ENCODE measurements at regions not wholly inside any gene's neighbourhood (a gene's known extent, or its start where the extent isn't known, plus 50 kb on each side); places are given as distances from the start of the nearest gene placed in this dataset.
"Not testable (repeated sequence)": the region's sequence is repeated elsewhere in the genome, so short reads cannot be mapped to it uniquely, and the experiment has no call there.

- intact Hi-C loops (cut with DNase I), result no loop called here
- H3K9ac ChIP-seq (ENCODE audit: low read depth in 2 of 2, low read length in 2 of 2), result no peak overlapping the region
- no peak for TF ChIP-seq CTCF (IDR thresholded peaks at IDR 0.05)
- DNase-seq, result no peak
- H3K27ac ChIP-seq, result no peak overlapping the region
- no peak overlapping the region for H3K4me3 ChIP-seq
- no peaks in the 10 kb centered on the region for H3K9me3 ChIP-seq
- H3K4me1 ChIP-seq, result no peaks in the 10 kb centered on the region
- H3K27me3 ChIP-seq, result no peaks in the 10 kb centered on the region
- no peaks in the 10 kb centered on the region for H3K36me3 ChIP-seq
These were observed 94.4 kb upstream of the CPHXL start for GRCh38 chr16:75820672-75821071.

GRCh38 chr16:75821117-75821516 lies 94.8 kb upstream of the CPHXL start:
- TF ChIP-seq CTCF (IDR thresholded peaks at IDR 0.05), result no peak
- Histone ChIP-seq H3K27ac (no peak overlapping the region), H3K36me3 (no peaks in the 10 kb centered on the region), H3K27me3 (no peaks in the 10 kb centered on the region), H3K9me3 (no peaks in the 10 kb centered on the region), H3K4me3 (no peak overlapping the region), H3K4me1 (no peaks in the 10 kb centered on the region), H3K9ac (ENCODE audit: low read depth in 2 of 2, low read length in 2 of 2) (no peak overlapping the region)
- intact Hi-C loops (cut with DNase I), result no loop called here
- DNase-seq, result no peak

DNA sequence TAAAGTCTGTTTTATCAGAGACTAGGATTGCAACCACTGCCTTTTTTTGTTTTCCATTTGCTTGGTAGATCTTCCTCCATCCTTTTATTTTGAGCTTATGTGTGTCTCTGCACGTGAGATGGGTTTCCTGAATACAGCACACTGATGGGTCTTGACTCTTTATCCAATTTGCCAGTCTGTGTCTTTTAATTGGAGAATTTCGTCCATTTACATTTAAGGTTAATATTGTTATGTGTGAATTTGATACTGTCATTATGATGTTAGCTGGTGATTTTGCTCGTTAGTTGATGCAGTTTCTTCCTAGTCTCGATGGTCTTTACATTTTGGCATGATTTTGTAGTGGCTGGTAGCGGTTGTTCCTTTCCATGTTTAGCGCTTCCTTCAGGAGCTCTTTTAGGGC lies 99.5 kb upstream of the CPHXL start:
- intact Hi-C loops (cut with DNase I); DNase-seq; H3K36me3 ChIP-seq: not testable (repeated sequence)

DNA sequence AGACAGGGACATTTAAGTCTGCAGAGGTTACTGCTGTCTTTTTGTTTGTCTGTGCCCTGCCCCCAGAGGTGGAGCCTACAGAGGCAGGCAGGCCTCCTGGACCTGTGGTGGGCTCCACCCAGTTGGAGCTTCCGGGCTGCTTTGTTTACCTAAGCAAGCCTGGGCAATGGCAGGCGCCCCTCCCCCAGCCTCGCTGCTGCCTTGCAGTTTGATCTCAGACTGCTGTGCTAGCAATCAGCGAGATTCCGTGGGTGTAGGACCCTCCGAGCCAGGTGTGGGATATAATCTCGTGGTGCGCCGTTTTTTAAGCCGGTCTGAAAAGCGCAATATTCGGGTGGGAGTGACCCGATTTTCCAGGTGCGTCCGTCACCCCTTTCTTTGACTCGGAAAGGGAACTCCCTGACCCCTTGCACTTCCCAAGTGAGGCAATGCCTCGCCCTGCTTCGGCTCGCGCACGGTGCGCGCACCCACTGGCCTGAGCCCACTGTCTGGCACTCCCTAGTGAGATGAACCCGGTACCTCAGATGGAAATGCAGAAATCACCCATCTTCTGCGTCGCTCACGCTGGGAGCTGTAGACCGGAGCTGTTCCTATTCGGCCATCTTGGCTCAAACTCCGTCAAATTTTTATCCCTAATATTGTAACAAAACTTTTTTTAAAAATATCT lies 101.2 kb upstream of the CPHXL start:
- H3K9ac ChIP-seq (ENCODE audit: low read depth in 2 of 2, low read length in 2 of 2); H3K36me3 ChIP-seq; H3K9me3 ChIP-seq; intact Hi-C loops (cut with DNase I); H3K27ac ChIP-seq; H3K4me1 ChIP-seq; DNase-seq; H3K27me3 ChIP-seq; H3K4me3 ChIP-seq: not testable (repeated sequence)

More for the DNA sequence above, 99.5 kb upstream of the CPHXL start:
- H3K4me1 ChIP-seq; H3K27ac ChIP-seq; H3K9me3 ChIP-seq; H3K9ac ChIP-seq (ENCODE audit: low read depth in 2 of 2, low read length in 2 of 2); H3K4me3 ChIP-seq; H3K27me3 ChIP-seq: not testable (repeated sequence)

GRCh38 chr16:75833385-75833784 lies 107.1 kb upstream of the CPHXL start:
- H3K36me3 ChIP-seq; intact Hi-C loops (cut with DNase I); H3K9ac ChIP-seq (ENCODE audit: low read depth in 2 of 2, low read length in 2 of 2); H3K9me3 ChIP-seq; DNase-seq; H3K4me1 ChIP-seq; H3K27ac ChIP-seq; H3K27me3 ChIP-seq; H3K4me3 ChIP-seq: not testable (repeated sequence)

DNA sequence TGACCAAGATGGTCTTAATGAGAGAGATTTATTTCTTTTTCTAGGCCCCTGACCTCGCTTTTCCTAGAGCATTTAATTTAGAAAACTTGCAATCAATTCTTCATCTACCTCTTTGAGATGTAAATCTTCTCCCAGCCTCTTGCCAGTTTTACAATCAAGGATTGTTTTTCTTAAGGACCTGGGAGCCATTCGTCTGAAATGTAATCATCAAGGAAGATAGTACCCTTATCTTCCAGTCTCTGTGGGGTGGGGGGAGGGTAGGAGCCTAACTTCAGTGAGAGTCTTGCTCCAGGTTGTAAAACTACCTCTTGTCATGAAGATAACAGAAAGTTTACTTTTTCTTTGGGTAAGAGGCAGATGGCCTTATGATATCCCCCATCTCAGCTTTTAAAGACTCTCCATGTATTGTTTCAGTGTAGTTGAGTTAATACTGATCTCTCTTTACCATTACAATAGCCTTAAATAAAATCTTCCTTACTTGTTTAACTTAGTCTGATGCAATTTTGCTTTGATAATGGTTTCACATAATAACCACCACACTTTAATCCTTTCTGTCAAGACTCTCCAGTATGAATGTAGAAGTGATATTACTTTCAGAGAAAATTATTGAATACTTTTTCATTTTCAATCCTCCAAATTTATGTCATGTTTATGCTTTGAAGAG lies 110.2 kb upstream of the CPHXL start:
- no peak overlapping the region for H3K9ac ChIP-seq (ENCODE audit: low read depth in 2 of 2, low read length in 2 of 2)
- no peak overlapping the region for H3K4me3 ChIP-seq
- no peak for DNase-seq
- intact Hi-C loops (cut with DNase I), result no loop called here
- H3K27ac ChIP-seq, result no peak overlapping the region
- no peak for TF ChIP-seq CTCF (IDR thresholded peaks at IDR 0.05)
- no peaks in the 10 kb centered on the region for H3K36me3 ChIP-seq
- H3K27me3 ChIP-seq, result no peaks in the 10 kb centered on the region
- H3K9me3 ChIP-seq, result no peaks in the 10 kb centered on the region
- no peaks in the 10 kb centered on the region for H3K4me1 ChIP-seq

- Histone ChIP-seq H3K9me3 (no peaks in the 10 kb centered on the region), H3K27me3 (no peaks in the 10 kb centered on the region), H3K27ac (no peak overlapping the region), H3K4me3 (no peak overlapping the region), H3K4me1 (no peaks in the 10 kb centered on the region), H3K36me3 (no peaks in the 10 kb centered on the region), H3K9ac (ENCODE audit: low read depth in 2 of 2, low read length in 2 of 2) (no peak overlapping the region)
- intact Hi-C loops (cut with DNase I), result no loop called here
- TF ChIP-seq CTCF (IDR thresholded peaks at IDR 0.05), result no peak
- DNase-seq, result no peak
These were observed 111.0 kb upstream of the CPHXL start for GRCh38 chr16:75837264-75837663.

All from colonic mucosa (tissue), 4 donors.